Endothelial cell of umbilical vein (primary cell): ENCODE measurements at regions not wholly inside any gene's neighbourhood (a gene's known extent, or its start where the extent isn't known, plus 50 kb on each side); places are given as distances from the start of the nearest gene placed in this dataset.

Source experiments
- BruUV-seq: library from RNA; stranded (reverse); fragments of 400-500 nt; replicated peaks from 2 replicates; lab custom pipeline; 2021; lab: Mats Ljungman, UMichigan
- CTCF ChIA-PET: fragments of 300-600, 350-600 bp; sonication (Branson Sonifier 250); formaldehyde crosslinking; loops from one replicate; lab custom pipeline; 2021; ENCODE audit warnings: antibody characterized with exemption, inconsistent platforms; lab: Charles Lee
- POLR2A ChIA-PET: fragments of 300-600, 350-600 bp; sonication (Branson Sonifier 250); formaldehyde crosslinking; loops from one replicate; lab custom pipeline; 2021; ENCODE audit warnings: antibody characterized with exemption, inconsistent platforms; lab: Charles Lee
- DNase-seq: peaks from one replicate; pipeline ENCODE4 v3.0.0-alpha.2; 2011; ENCODE audit warnings: low read depth, low spot score
- FAIRE-seq: peaks from 2 replicates; lab custom pipeline; 2011; peaks lifted over from hg19 to GRCh38; lab: Jason Lieb, UNC
- H2AFZ ChIP-seq: 2 replicates; pipeline ENCODE4 v1.6.0; 2012; ENCODE audit warnings: low read depth, low read length, control low read depth, inconsistent platforms
- H3K27ac ChIP-seq: 2 replicates; pipeline ENCODE4 v1.5.1; 2011; ENCODE audit warnings: low read depth, mild to moderate bottlenecking, control low read depth, low read length, moderate library complexity; ENCODE audit not compliant: insufficient read depth
- H3K27me3 ChIP-seq, 2 experiments: 2 replicates each; pipeline versions ENCODE4 v1.6.0 to v1.6.1; 2011; ENCODE audit warnings: low read length in 2 of 2, mixed read lengths in 1 of 2; ENCODE audit not compliant: control insufficient read depth in 2 of 2, insufficient read depth in 2 of 2
- H3K36me3 ChIP-seq, 2 experiments: 2 replicates in 1 of 2; 3 replicates in 1 of 2; pipeline ENCODE4 v1.5.1; 2011; ENCODE audit warnings: low read length in 2 of 2, mild to moderate bottlenecking in 1 of 2, moderate library complexity in 1 of 2; ENCODE audit not compliant: control insufficient read depth in 2 of 2, insufficient read depth in 2 of 2; ENCODE audit errors: extremely low read depth in 1 of 2
- H3K4me1 ChIP-seq: 3 replicates; pipeline ENCODE4 v1.5.1; 2011; ENCODE audit warnings: mild to moderate bottlenecking, low read length; ENCODE audit not compliant: control insufficient read depth, insufficient read depth; ENCODE audit errors: extremely low read depth
- H3K4me2 ChIP-seq: 2 replicates; pipeline ENCODE4 v1.6.1; 2011; ENCODE audit warnings: low read length, control low read depth, mixed read lengths; ENCODE audit not compliant: insufficient read depth
- H3K4me3 ChIP-seq, 3 experiments: fragments of 200-600 bp in 1 of 3; sonication (generic), shearing (Covaris generic) in 1 of 3; replicated peaks in 1 of 3; 2 replicates each; pipeline ENCODE4 v1.5.1; 2011 to 2016; ENCODE audit warnings: control low read depth in 3 of 3, low read length in 3 of 3, mild to moderate bottlenecking in 2 of 3, inconsistent platforms in 1 of 3, low read depth in 1 of 3, moderate library complexity in 1 of 3; ENCODE audit not compliant: insufficient read depth in 1 of 3
- H3K79me2 ChIP-seq: 2 replicates; pipeline ENCODE4 v1.6.0; 2012; ENCODE audit warnings: low read length, inconsistent platforms; ENCODE audit not compliant: control insufficient read depth, insufficient read depth
- H3K9ac ChIP-seq: replicated peaks from 2 replicates; pipeline ENCODE3; 2011; ENCODE audit warnings: low read length, control low read depth; ENCODE audit not compliant: insufficient read depth; ENCODE audit errors: extremely low read depth
- H3K9me1 ChIP-seq: replicated peaks from 3 replicates; pipeline ENCODE4 v1.6.0; 2011; ENCODE audit warnings: mild to moderate bottlenecking, low read length; ENCODE audit not compliant: control insufficient read depth, insufficient read depth; ENCODE audit errors: extremely low read depth
- H3K9me3 ChIP-seq: replicated peaks from 2 replicates; pipeline ENCODE4 v1.5.1; 2012; ENCODE audit warnings: low read length, inconsistent platforms; ENCODE audit not compliant: control insufficient read depth, insufficient read depth
- H4K20me1 ChIP-seq: replicated peaks from 2 replicates; pipeline ENCODE3; 2011; ENCODE audit warnings: mild to moderate bottlenecking, low read length; ENCODE audit not compliant: control insufficient read depth, insufficient read depth; ENCODE audit errors: extremely low read depth
- CTCF ChIP-seq, 2 donors: IDR thresholded peaks; 1 replicate in 1 of 2; 2 replicates in 1 of 2; pipeline ENCODE4 v1.5.1; 2011; ENCODE audit warnings: low read length in 2 of 2, mild to moderate bottlenecking in 2 of 2, moderate library complexity in 2 of 2, control low read depth in 1 of 2, inconsistent platforms in 1 of 2, low read depth in 1 of 2; ENCODE audit not compliant: insufficient read depth in 1 of 2; ENCODE audit errors: extremely low read depth in 1 of 2
- EZH2 ChIP-seq: IDR thresholded peaks from 2 replicates; pipeline ENCODE4 v1.6.1; 2012; ENCODE audit warnings: borderline replicate concordance, low read depth, mild to moderate bottlenecking, moderate library complexity, low read length, inconsistent platforms; ENCODE audit not compliant: severe bottlenecking
- GATA2 ChIP-seq: IDR thresholded peaks from 2 replicates; pipeline ENCODE4 v1.7.0; 2011; ENCODE audit warnings: low read depth, mild to moderate bottlenecking, moderate library complexity, mixed read lengths, low read length; ENCODE audit not compliant: insufficient read length, insufficient read depth
- JUN ChIP-seq: IDR thresholded peaks from 2 replicates; pipeline ENCODE4 v1.6.1; 2011; ENCODE audit warnings: borderline replicate concordance, low read depth; ENCODE audit not compliant: insufficient read length, insufficient read depth
- MYC ChIP-seq: IDR thresholded peaks from one replicate; pipeline ENCODE4 v1.6.1; 2011; ENCODE audit warnings: mild to moderate bottlenecking, low read depth, low read length
- POLR2A ChIP-seq: IDR thresholded peaks from 2 replicates; pipeline ENCODE4 v1.6.1; 2012; ENCODE audit warnings: low read depth, mild to moderate bottlenecking, control low read depth, low read length
- POLR2AphosphoS5 ChIP-seq: IDR thresholded peaks from 2 replicates; pipeline ENCODE4 v1.6.1; 2012; ENCODE audit warnings: low read depth, mild to moderate bottlenecking, control low read depth, low read length, moderate library complexity; ENCODE audit not compliant: insufficient read depth
- dilution Hi-C: fragments of 300-500 bp; cut with MboI; formaldehyde crosslinking; loops from one replicate; pipeline ENCODE4 v1.15.0; 2019; ENCODE audit warnings: low sequenced_read_pairs; ENCODE audit not compliant: extremely low pct_ligation_motif_present
- intact Hi-C: fragments of 100-400 bp; cut with micrococcal nuclease; formaldehyde crosslinking; loops from one replicate; pipeline ENCODE4 v1.10.0; 2022
- TF ChIP-seq, protein P1 (sequence below): IDR thresholded peaks from 2 replicates; pipeline ENCODE4 v1.6.1; 2011; ENCODE audit not compliant: insufficient read depth, insufficient read length

DNA sequence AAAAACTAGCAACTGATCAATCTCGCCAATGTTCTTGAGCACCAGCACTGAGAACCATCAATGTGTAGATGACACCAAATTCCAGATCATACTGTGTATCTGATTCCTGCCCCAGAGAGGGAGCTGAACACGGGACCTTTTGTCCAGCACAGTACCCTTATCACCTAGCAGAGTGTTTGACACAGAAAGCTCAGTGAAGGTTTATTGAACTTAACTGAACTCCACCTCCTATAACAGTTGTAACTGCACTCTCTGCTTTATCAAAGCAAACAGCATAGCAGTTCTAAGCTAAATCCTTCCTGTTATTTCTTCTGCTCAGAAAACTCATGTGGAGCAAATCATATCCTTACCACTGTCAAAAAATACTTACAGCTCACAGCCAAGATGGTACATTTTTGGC lies 183.4 kb upstream of the SLCO3A1 start:
- BruUV-seq: no TSS peak
- no peak overlapping the region for H3K9ac ChIP-seq
- CTCF ChIA-PET: no interaction called here

More for the DNA sequence above, 183.4 kb upstream of the SLCO3A1 start:
- no peak for DNase-seq
- no peak for FAIRE-seq
- POLR2A ChIA-PET: no interaction called here
- H2AFZ ChIP-seq: no peak overlapping the region
- intact Hi-C loops (no loop called here), dilution Hi-C loops (no loop called here)
- H3K9me1 ChIP-seq: no peaks in the 10 kb centered on the region
- H3K4me2 ChIP-seq: no peak overlapping the region
- no peak for TF ChIP-seq MYC
- TF ChIP-seq, protein P1, sequence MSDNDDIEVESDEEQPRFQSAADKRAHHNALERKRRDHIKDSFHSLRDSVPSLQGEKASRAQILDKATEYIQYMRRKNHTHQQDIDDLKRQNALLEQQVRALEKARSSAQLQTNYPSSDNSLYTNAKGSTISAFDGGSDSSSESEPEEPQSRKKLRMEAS: no peak
- no peak for TF ChIP-seq GATA2
- TF ChIP-seq POLR2AphosphoS5: no peak
- no peak for TF ChIP-seq EZH2
- TF ChIP-seq JUN: no peak
- no peak for TF ChIP-seq CTCF (IDR thresholded peaks at IDR 0.05; ENCODE audit: extremely low read depth in 1 of 2, insufficient read depth in 1 of 2, low read depth in 1 of 2, low read length in 2 of 2)
- no peak for TF ChIP-seq POLR2A
- H4K20me1 ChIP-seq: no peaks in the 10 kb centered on the region
- no peaks in the 10 kb centered on the region for H3K4me1 ChIP-seq
- H3K27ac ChIP-seq: no peak overlapping the region
- H3K36me3 ChIP-seq: no peaks in the 10 kb centered on the region
- H3K79me2 ChIP-seq: no peaks in the 10 kb centered on the region
- H3K4me3 ChIP-seq: no peak overlapping the region
- H3K27me3 ChIP-seq: no peaks in the 10 kb centered on the region
- H3K9me3 ChIP-seq: peaks cover 9% of the 10 kb centered on the region
